Karpas-422 (cell line): ENCODE measurements at regions not wholly inside any gene's neighbourhood (a gene's known extent, or its start where the extent isn't known, plus 50 kb on each side); places are given as distances from the start of the nearest gene placed in this dataset.

ENCODE experiments used
- DNase-seq: peaks from one replicate; pipeline ENCODE4 v3.0.0-alpha.2; 2015
- H2AFZ ChIP-seq: fragments of 200-600 bp; sonication (generic); 2 replicates; pipeline ENCODE4 v1.6.1; 2014; ENCODE audit warnings: antibody characterized with exemption, low read length, mixed read lengths
- H3K27ac ChIP-seq: fragments of 200-600 bp; sonication (generic); 2 replicates; pipeline ENCODE4 v1.5.1; 2014; ENCODE audit warnings: mild to moderate bottlenecking, low read length, moderate library complexity
- H3K27me3 ChIP-seq: fragments of 200-600 bp; sonication (generic); 2 replicates; pipeline ENCODE4 v1.6.1; 2014; ENCODE audit warnings: low read length, mixed read lengths
- H3K36me3 ChIP-seq: fragments of 200-600 bp; sonication (generic); 2 replicates; pipeline ENCODE4 v1.6.1; 2014; ENCODE audit warnings: low read length, mixed read lengths; ENCODE audit not compliant: insufficient read depth
- H3K4me1 ChIP-seq: fragments of 200-600 bp; sonication (generic); 2 replicates; pipeline ENCODE4 v1.6.1; 2014; ENCODE audit warnings: mild to moderate bottlenecking, low read length, mixed read lengths
- H3K4me2 ChIP-seq: fragments of 200-600 bp; sonication (generic); 2 replicates; pipeline ENCODE4 v1.6.1; 2014; ENCODE audit warnings: low read length, low read depth, mild to moderate bottlenecking; ENCODE audit not compliant: poor library complexity, severe bottlenecking
- H3K4me3 ChIP-seq: fragments of 200-600 bp; sonication (generic); 2 replicates; pipeline ENCODE4 v1.5.1; 2014; ENCODE audit warnings: mild to moderate bottlenecking, antibody characterized with exemption, low read length, mixed read lengths
- H3K79me2 ChIP-seq: fragments of 200-600 bp; sonication (generic); 2 replicates; pipeline ENCODE4 v1.6.1; 2014; ENCODE audit warnings: mild to moderate bottlenecking, low read length, mixed read lengths
- H3K9ac ChIP-seq: fragments of 200-600 bp; sonication (generic); 2 replicates; pipeline ENCODE4 v1.6.0; 2014; ENCODE audit warnings: low read length
- H3K9me2 ChIP-seq: fragments of 200-600 bp; sonication (generic), shearing (Covaris generic); replicated peaks from 2 replicates; pipeline ENCODE4 v1.6.0; 2014; ENCODE audit warnings: mild to moderate bottlenecking, low read length, moderate library complexity; ENCODE audit not compliant: insufficient read depth
- H3K9me3 ChIP-seq: fragments of 300-700, 200-600 bp; sonication (generic); 2 replicates; pipeline ENCODE4 v1.6.1; 2014; ENCODE audit warnings: low read length, mixed read lengths
- H4K20me1 ChIP-seq: fragments of 200-600 bp; sonication (generic); 2 replicates; pipeline ENCODE4 v1.6.1; 2014; ENCODE audit warnings: mild to moderate bottlenecking, antibody characterized with exemption, low read length, low read depth; ENCODE audit not compliant: insufficient read depth

GRCh38 chr12:97404543-97404942 lies 58.1 kb upstream of the RMST start:
- no peaks in the 10 kb centered on the region for H3K9me3 ChIP-seq
- no peaks in the 10 kb centered on the region for H3K36me3 ChIP-seq
- no peaks in the 10 kb centered on the region for H3K9me2 ChIP-seq
- no peak overlapping the region for H3K4me3 ChIP-seq
- H3K79me2 ChIP-seq = no peaks in the 10 kb centered on the region
- no peaks in the 10 kb centered on the region for H3K27me3 ChIP-seq
- no peak overlapping the region for H2AFZ ChIP-seq
- no peak overlapping the region for H3K4me2 ChIP-seq
- no peak overlapping the region for H3K9ac ChIP-seq
- no peaks in the 10 kb centered on the region for H4K20me1 ChIP-seq
- no peak overlapping the region for H3K27ac ChIP-seq
- DNase-seq = peak; percentile 79
- H3K4me1 ChIP-seq = no peaks in the 10 kb centered on the region

GRCh38 chr12:97408363-97408762 lies 54.2 kb upstream of the RMST start:
- DNase-seq = no peak
- Histone ChIP-seq H3K27me3 (no peaks in the 10 kb centered on the region), H3K9ac (no peak overlapping the region), H3K4me2 (no peak overlapping the region), H3K27ac (no peak overlapping the region), H4K20me1 (no peaks in the 10 kb centered on the region), H3K36me3 (no peaks in the 10 kb centered on the region), H3K4me3 (no peak overlapping the region), H3K4me1 (no peaks in the 10 kb centered on the region), H3K9me2 (no peaks in the 10 kb centered on the region), H3K79me2 (no peaks in the 10 kb centered on the region), H2AFZ (no peak overlapping the region), H3K9me3 (no peaks in the 10 kb centered on the region)

GRCh38 chr12:97411341-97411740 lies 51.3 kb upstream of the RMST start:
- Histone ChIP-seq H3K36me3 (no peaks in the 10 kb centered on the region), H3K4me3 (no peak overlapping the region), H3K27ac (no peak overlapping the region), H3K4me2 (no peak overlapping the region), H4K20me1 (no peaks in the 10 kb centered on the region), H3K79me2 (no peaks in the 10 kb centered on the region), H3K4me1 (no peaks in the 10 kb centered on the region), H2AFZ (no peak overlapping the region), H3K9me2 (no peaks in the 10 kb centered on the region), H3K9me3 (no peaks in the 10 kb centered on the region), H3K27me3 (no peaks in the 10 kb centered on the region), H3K9ac (no peak overlapping the region)
- DNase-seq = no peak
